BLaER1 treated with 17β-estradiol and CSF1 and Interleukin-3, amounts not matched to agents 10 nM and 100 nM (cell line): ENCODE measurements at regions not wholly inside any gene's neighbourhood (a gene's known extent, or its start where the extent isn't known, plus 50 kb on each side); places are given as distances from the start of the nearest gene placed in this dataset.

Experiments used
- H3K27ac ChIP-seq, 11 experiments: shearing (Covaris generic); formaldehyde crosslinking; 2 replicates each; pipeline ENCODE4 v1.8.1; 2022
- H3K27me3 ChIP-seq, 11 experiments: shearing (Covaris generic); formaldehyde crosslinking; 2 replicates each; pipeline ENCODE4 v1.8.1; 2022
- H3K36me3 ChIP-seq, 11 experiments: shearing (Covaris generic); formaldehyde crosslinking; 2 replicates each; pipeline ENCODE4 v1.8.1; 2022
- H3K4me1 ChIP-seq, 10 experiments: shearing (Covaris generic); formaldehyde crosslinking; 2 replicates each; pipeline ENCODE4 v1.8.1; 2022
- H3K4me2 ChIP-seq, 11 experiments: shearing (Covaris generic); formaldehyde crosslinking; 2 replicates each; pipeline ENCODE4 v1.8.1; 2022
- H3K4me3 ChIP-seq, 10 experiments: shearing (Covaris generic); formaldehyde crosslinking; 2 replicates each; pipeline ENCODE4 v1.8.1; 2022
- H3K9ac ChIP-seq, 11 experiments: shearing (Covaris generic); formaldehyde crosslinking; 2 replicates each; pipeline ENCODE4 v1.8.1; 2022
- H3K9me3 ChIP-seq, 11 experiments: shearing (Covaris generic); formaldehyde crosslinking; replicated peaks in 1 of 11; 2 replicates each; pipeline ENCODE4 v1.8.1; 2022
- H4K20me1 ChIP-seq, 11 experiments: shearing (Covaris generic); formaldehyde crosslinking; 2 replicates each; pipeline ENCODE4 v1.8.1; 2022
- Cebpa-rat ChIP-seq, 11 experiments: shearing (Covaris generic); IDR thresholded peaks; 2 replicates each; pipeline ENCODE4 v1.8.1; 2022

DNA sequence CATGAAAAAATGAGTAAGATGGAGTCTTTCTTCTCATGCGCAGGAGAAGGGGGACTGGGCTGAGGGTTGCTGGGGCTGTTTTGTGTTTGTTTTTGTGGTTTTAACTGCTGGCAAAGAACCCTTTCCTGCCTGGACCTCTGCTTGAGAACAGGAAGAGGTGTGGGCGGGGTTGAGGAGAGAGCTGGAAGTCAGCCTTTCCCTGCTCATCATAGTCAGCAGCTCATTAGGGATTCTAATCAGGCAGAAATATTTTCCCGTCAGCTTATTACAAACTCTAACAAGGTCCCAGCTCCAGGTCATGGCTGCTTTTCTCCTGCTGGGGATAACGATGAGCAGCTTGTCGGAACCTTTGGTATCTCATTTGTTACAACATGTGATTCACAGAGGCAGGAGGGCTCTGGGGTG is 185.0 kb upstream of the NRXN3 start:
- Histone ChIP-seq H3K4me2 (peak overlapping the region; percentile 69 to 99 (median 91)), H3K9ac (peak overlapping the region in 5 of 11 experiments; percentile 3 to 43 (median 33); a peak in 5 of 22 replicates), H3K27ac (peak overlapping the region in 7 of 11 experiments; percentile 2 to 59 (median 30); a peak in 12 of 22 replicates), H3K9me3 (no peaks in the 10 kb centered on the region), H3K27me3 (peaks cover 0 to 14% (median 0%) of the 10 kb centered on the region in 11 experiments; a peak in 4 of 22 replicates), H3K36me3 (no peaks in the 10 kb centered on the region), H4K20me1 (0 out of 22 replicates have a peak, but pooled peaks cover 0 to 1% (median 0%) of the 10 kb centered on the region in 11 experiments), H3K4me1 (peaks cover 46 to 84% (median 71%) of the 10 kb centered on the region in 10 experiments), H3K4me3 (peak overlapping the region in 4 of 10 experiments; percentile 1 to 47 (median 30); a peak in 7 of 20 replicates)
- no peak for TF ChIP-seq Cebpa-rat (IDR thresholded peaks at IDR 0.05)

DNA sequence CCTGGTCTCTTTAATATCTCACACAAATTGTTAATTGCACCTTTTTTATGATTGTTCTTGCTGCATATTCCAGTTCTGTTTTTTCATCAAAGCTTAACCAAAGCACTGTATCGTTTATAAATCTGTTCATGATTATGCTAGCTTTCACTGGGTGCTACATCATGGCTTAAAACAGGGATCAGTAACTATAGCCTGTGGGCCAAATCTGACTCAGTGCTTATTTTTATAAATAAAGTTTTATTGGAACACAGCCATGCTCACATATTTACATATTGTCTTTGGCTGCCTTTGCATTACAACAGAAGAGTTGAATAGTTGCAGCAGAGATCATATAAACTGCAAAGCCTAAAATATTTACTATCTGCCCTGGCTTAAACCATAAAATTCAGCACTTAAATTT is 183.4 kb upstream of the NRXN3 start:
- H3K4me3 ChIP-seq: no peak overlapping the region
- no peak overlapping the region for H3K4me2 ChIP-seq
- no peak for TF ChIP-seq Cebpa-rat (IDR thresholded peaks at IDR 0.05)
- no peaks in the 10 kb centered on the region for H3K36me3 ChIP-seq
- no peaks in the 10 kb centered on the region for H3K9me3 ChIP-seq
- H3K9ac ChIP-seq: no peak overlapping the region
- H3K27ac ChIP-seq: no peak overlapping the region
- no peaks in the 10 kb centered on the region for H3K27me3 ChIP-seq
- peaks cover 32 to 76% (median 64%) of the 10 kb centered on the region in 10 experiments for H3K4me1 ChIP-seq
- H4K20me1 ChIP-seq: no peaks in the 10 kb centered on the region

DNA sequence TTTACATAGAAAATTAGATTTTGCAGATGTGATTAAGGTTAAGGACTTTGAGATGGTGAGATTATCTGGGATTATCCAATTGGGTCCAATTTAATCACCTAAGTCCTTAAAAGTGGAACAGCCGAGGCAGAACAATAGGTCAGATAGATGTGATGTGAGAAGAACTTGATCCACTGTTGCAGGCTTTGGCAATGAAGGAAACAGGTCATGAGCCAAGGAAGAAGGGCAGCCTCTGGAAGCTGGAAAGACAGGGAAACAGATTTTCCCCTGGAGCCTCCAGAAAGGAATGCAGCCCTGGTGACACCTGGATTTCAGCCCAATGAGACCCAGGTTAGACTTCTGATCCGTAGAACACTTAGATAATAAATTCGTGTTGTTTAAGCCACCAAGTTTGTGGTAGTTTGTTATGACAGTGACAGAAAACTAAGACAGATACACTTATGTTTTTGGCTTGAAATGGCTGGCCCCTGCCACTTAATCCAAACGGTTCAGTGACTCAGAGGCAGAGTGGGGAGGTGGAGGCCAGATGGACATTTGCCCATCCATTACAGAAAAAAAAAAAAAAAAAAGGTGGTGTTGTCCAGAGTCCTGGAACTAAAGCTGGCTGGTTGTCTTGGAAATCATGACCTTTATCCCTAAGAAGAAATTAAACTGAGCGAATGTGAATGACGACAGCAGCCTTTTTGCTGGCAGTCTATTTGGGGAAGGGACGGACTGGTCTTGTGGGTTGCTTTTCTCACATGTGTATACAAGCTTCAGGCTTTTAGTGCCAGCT is 181.9 kb upstream of the NRXN3 start:
- H3K4me3 ChIP-seq: no peak overlapping the region
- no peak overlapping the region for H3K9ac ChIP-seq
- H3K36me3 ChIP-seq: no peaks in the 10 kb centered on the region
- no peak overlapping the region for H3K27ac ChIP-seq
- no peaks in the 10 kb centered on the region for H4K20me1 ChIP-seq
- TF ChIP-seq Cebpa-rat (IDR thresholded peaks at IDR 0.05): no peak
- no peak overlapping the region for H3K4me2 ChIP-seq
- H3K9me3 ChIP-seq: 0 out of 22 replicates have a peak, but pooled peaks cover 0 to 5% (median 0%) of the 10 kb centered on the region in 11 experiments
- peaks cover 25 to 61% (median 49%) of the 10 kb centered on the region in 10 experiments for H3K4me1 ChIP-seq
- H3K27me3 ChIP-seq: no peaks in the 10 kb centered on the region

DNA sequence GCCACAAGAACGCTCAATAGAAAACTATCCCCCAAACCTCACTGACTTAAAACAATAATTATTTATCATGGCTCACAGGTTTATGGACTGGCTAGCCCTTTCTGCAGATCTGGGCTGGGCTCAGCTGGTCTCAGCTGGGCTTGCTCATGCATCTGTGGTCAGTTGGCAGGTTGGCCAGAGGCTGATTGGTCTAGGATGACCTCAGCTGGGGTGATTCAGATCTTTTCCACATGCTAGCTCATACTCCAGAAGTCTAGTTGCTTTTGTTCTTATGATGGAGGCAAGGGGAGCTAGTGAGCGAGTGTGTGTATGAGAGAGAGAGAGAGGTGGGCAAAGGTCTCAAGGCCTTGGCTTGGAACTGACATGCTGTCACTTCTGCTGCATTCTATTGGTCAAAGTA is 181.2 kb upstream of the NRXN3 start:
- H3K4me3 ChIP-seq: no peak overlapping the region
- no peaks in the 10 kb centered on the region for H4K20me1 ChIP-seq
- no peak for TF ChIP-seq Cebpa-rat (IDR thresholded peaks at IDR 0.05)

DNA sequence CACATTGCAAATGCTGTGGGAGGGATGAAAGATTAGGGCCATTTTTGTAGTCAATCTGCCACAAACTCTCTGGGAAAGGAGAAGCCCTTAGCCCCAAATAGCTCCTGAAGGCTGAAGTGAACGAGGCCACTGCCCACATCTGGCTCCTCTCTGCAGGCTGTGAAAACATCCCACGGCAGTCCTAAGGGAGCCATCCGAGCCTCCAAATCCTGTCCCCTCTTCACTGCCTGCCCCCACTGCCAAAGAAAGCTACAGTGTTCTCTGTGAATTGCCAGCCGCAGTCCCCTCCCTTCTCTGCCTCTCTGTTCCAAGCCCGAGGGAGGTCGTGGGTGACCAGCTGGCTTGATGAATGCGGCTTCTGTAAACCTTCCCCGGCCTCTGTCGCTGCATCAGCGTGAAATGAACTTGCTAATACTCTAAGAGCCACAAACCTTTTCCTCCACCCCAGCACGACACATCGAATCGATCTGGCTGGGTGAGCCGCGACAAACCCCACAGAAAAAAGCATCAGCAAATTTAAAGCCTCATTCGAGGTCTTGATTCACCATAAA is 180.7 kb upstream of the NRXN3 start:
- Histone ChIP-seq H3K27ac (no peak overlapping the region), H3K4me1 (peaks cover 25 to 49% (median 37%) of the 10 kb centered on the region in 10 experiments), H3K4me3 (no peak overlapping the region), H3K36me3 (no peaks in the 10 kb centered on the region), H4K20me1 (no peaks in the 10 kb centered on the region), H3K9me3 (peaks cover 0 to 9% (median 4%) of the 10 kb centered on the region in 11 experiments; a peak in 11 of 22 replicates), H3K27me3 (no peaks in the 10 kb centered on the region), H3K4me2 (peak overlapping the region in 10 of 11 experiments; percentile 13 to 53 (median 36); a peak in 16 of 22 replicates), H3K9ac (no peak overlapping the region)
- TF ChIP-seq Cebpa-rat (IDR thresholded peaks at IDR 0.05): no peak

More for the DNA sequence above, 181.2 kb upstream of the NRXN3 start:
- Histone ChIP-seq H3K36me3 (no peaks in the 10 kb centered on the region), H3K9ac (no peak overlapping the region), H3K4me2 (peak overlapping the region in 10 of 11 experiments; percentile 13 to 53 (median 36); a peak in 16 of 22 replicates), H3K27me3 (no peaks in the 10 kb centered on the region), H3K9me3 (peaks cover 0 to 5% (median 0%) of the 10 kb centered on the region in 11 experiments; a peak in 2 of 22 replicates), H3K4me1 (peaks cover 25 to 54% (median 42%) of the 10 kb centered on the region in 10 experiments), H3K27ac (no peak overlapping the region)

DNA sequence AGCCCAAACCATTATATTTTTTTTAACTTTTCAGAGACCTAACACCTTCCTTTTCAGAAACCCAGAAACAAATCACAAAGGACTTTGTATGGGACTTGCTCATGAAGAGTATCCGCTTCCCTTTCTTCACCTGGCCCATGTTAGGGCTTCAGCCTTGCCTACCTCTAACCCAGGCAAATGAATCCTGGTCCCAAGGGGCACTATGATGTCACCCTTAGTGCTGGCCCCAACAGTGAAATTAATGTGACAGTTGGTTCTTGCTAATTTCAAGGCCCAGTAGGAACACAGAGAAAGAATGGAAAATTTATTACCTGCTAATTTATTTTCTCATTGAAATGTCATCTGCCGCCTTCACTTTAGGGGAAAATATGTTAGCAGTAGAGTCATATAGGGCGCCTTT is 179.8 kb upstream of the NRXN3 start:
- Histone ChIP-seq H3K4me3 (no peak overlapping the region), H4K20me1 (no peaks in the 10 kb centered on the region), H3K4me1 (peaks cover 19 to 41% (median 29%) of the 10 kb centered on the region in 10 experiments), H3K4me2 (peak overlapping the region in 5 of 11 experiments; percentile 14 to 28 (median 21); a peak in 6 of 22 replicates), H3K27ac (no peak overlapping the region), H3K9me3 (peaks cover 0 to 15% (median 7%) of the 10 kb centered on the region in 11 experiments; a peak in 11 of 22 replicates), H3K9ac (no peak overlapping the region), H3K27me3 (no peaks in the 10 kb centered on the region), H3K36me3 (no peaks in the 10 kb centered on the region)
- TF ChIP-seq Cebpa-rat (IDR thresholded peaks at IDR 0.05): no peak

DNA sequence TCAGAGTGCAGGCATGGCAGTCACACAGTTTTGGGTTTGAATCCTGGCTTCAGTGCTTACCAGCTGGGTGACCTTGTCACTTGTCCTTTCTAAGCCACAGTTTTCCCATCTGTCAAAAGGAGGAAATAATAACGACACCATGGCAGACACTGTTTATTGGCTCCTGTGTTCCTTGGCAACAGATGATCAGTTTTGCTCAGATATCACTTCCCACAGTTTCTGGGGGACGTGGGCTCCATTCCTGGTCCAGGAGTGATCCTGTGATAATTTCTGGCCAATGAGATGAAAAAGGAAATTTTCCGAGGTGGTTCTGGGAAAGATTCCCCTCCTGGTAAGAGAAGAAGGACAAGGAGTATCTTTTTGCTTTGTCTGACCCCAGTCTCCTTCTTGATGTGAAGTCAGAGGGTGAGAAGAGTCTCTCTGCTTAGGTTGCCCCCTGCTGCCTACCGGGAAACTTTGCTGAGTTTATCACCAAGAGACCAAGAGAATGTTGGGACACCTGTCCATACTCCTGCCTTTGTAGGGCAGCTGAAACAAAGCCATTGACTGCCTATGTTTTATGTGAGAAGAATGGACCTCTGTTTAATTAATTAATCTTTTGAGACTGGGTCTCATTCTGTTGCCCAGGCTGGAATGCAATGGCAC is 178.9 kb upstream of the NRXN3 start:
- Histone ChIP-seq H3K4me2 (peak overlapping the region in 6 of 11 experiments; percentile 1 to 28 (median 18); a peak in 5 of 22 replicates), H3K27ac (no peak overlapping the region), H4K20me1 (no peaks in the 10 kb centered on the region), H3K4me3 (no peak overlapping the region), H3K27me3 (no peaks in the 10 kb centered on the region), H3K36me3 (no peaks in the 10 kb centered on the region), H3K9me3 (peaks cover 0 to 16% (median 7%) of the 10 kb centered on the region in 11 experiments; a peak in 11 of 22 replicates), H3K4me1 (peaks cover 9 to 32% (median 19%) of the 10 kb centered on the region in 10 experiments; a peak in 18 of 20 replicates), H3K9ac (no peak overlapping the region)
- no peak for TF ChIP-seq Cebpa-rat (IDR thresholded peaks at IDR 0.05)

DNA sequence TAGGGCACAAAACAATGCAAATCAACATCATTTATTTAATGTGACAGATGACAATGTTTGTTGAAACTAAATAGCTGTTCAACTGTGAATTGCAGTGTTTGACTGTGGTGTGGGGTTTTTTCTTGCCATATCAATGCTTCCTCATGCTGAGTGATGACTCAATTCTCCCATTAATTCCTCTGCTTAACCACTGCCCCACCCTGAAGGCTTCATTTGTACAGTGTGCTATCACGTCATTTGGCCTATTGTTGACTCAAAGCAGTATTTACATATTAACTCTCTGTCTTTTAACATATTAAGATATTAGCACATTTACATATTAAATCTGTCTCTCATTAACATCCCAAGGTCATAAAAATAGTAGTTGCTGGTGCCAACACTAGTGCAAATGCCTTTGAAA is 164.8 kb upstream of the NRXN3 start:
- no peak for TF ChIP-seq Cebpa-rat (IDR thresholded peaks at IDR 0.05)
- Histone ChIP-seq H3K4me2 (peak overlapping the region in 3 of 11 experiments; percentile 10 to 46 (median 21); a peak in 5 of 22 replicates), H4K20me1 (no peaks in the 10 kb centered on the region), H3K27ac (peak overlapping the region in 2 of 11 experiments; percentile 16 to 41; a peak in 2 of 22 replicates), H3K4me3 (no peak overlapping the region), H3K36me3 (peaks cover 0 to 3% (median 0%) of the 10 kb centered on the region in 11 experiments; a peak in 2 of 22 replicates), H3K9me3 (peaks cover 45 to 58% (median 47%) of the 10 kb centered on the region in 11 experiments), H3K27me3 (no peaks in the 10 kb centered on the region), H3K4me1 (peaks cover 0 to 33% (median 0%) of the 10 kb centered on the region in 10 experiments; a peak in 6 of 20 replicates), H3K9ac (no peak overlapping the region)
